Cerebellar nuclear complex (tissue), 1 donor: ENCODE measurements at regions not wholly inside any gene's neighbourhood (a gene's known extent, or its start where the extent isn't known, plus 50 kb on each side); places are given as distances from the start of the nearest gene placed in this dataset.
"Not testable (repeated sequence)": the region's sequence is repeated elsewhere in the genome, so short reads cannot be mapped to it uniquely, and the experiment has no call there.

Source experiments
- DNase-seq, 2 experiments: peaks; one replicate each; lab custom pipeline; 2025; lab: John Stamatoyannopoulos, UW

- no peak for DNase-seq
Measured at GRCh38 chr3:184477940-184478339, 83.6 kb upstream of the EPHB3 start.

GRCh38 chr3:184479426-184480126, 82.0 kb upstream of the EPHB3 start:
- no peak for DNase-seq

GRCh38 chr3:184480831-184481230, 80.8 kb upstream of the EPHB3 start:
- no peak for DNase-seq

- no peak for DNase-seq
Measured at GRCh38 chr3:184481984-184482671, 79.5 kb upstream of the EPHB3 start.

DNA sequence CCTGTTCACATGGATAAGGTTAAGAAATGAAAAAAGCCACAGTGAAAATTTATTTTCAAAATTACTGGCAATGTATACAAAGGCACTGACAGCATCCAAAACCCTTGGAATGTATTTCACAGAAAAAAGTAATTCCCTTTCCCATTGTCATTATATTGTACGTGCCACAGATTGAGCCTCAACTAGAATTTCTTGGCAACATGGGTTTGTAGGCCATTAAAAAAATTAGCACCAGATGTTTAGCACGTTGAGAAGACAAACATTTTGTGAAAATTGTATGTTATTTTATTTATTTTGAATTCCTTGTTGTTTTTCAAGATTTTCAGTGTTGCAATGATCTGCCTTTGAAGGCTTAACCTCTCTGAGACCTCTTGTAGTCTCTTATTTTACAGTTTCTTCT, 76.3 kb upstream of the EPHB3 start:
- DNase-seq = no peak

GRCh38 chr3:184485906-184486305, 75.7 kb upstream of the EPHB3 start:
- DNase-seq = no peak

- DNase-seq = peak in 1 of 2 experiments; percentile 55
Measured at GRCh38 chr3:184486614-184487013, 75.0 kb upstream of the EPHB3 start.

DNA sequence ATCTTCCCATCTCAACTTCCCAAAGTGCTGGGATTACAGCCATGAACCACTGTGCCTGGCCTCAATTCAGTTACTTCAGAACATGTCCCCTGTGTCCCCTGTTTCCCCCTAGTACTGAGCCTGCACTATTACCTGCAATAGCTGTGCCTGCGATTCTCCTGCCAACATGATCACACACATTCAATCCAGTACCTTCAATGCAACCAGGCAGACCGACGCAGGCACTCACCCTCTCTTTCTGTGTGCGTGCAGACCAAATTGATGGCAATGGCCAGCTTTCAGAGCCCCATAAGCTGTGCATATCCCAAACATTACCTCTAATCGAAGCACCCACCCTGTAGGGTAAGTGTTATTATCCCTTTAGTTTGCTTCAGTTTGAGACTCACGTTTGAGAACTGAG, 73.0 kb upstream of the EPHB3 start:
- DNase-seq = no peak

DNA sequence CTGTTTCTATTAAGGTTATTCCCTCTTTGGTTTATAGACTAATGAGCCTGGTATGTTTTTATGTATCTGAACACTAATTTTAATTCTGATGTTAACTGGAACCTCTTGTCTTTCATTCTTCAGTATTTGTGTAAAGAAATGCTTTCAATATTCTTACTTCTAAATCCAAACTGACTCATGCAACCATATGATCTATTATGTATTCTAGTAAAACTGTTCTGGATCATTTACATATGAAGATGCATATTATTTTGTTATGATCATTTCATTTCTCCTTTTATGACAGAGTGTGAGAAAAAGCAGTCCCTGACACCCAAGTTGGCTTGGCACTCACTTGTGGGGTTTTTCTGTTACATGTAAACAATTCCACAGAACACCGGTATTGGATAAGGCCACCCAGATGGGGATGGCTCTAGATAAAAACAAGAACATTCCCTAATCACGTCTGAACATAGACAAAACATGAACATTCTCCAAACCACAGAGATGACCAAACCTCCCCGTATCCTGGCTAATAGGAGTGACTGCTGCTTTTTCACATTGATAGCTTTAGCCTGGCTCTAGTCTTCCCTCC, 72.2 kb upstream of the EPHB3 start:
- no peak for DNase-seq

DNA sequence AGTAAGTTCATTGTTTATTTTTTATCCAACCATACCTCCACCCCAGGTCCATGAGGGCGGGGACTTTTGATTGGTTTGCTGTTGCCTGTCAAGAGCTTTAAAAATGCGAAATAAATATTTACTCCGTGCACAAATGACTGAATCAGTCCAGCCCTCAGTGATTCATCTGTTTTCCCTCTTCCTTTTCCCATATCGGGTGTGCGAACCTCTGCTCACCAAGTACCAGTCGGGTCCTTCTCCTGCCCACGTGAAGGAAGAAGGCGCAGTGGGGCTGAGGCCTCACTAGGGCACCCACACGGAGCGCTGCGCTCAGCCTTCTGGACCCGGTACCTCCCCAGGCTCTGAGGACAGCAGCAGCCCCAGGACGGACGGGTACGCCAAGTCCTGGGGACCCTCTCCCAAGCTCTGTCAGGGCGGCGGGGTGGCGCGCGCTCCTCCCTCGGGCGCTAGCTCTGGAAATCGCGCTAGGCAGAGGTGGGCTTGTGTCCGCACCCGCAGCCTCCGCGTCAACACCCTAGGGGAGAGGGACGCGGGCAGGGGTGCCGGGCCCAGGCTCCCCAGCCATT, 70.5 kb upstream of the EPHB3 start:
- DNase-seq = no peak

GRCh38 chr3:184491867-184492615, 69.5 kb upstream of the EPHB3 start:
- DNase-seq = no peak

- DNase-seq = no peak
Measured at GRCh38 chr3:184496933-184497332, 64.7 kb upstream of the EPHB3 start.

GRCh38 chr3:184497804-184498203, 63.8 kb upstream of the EPHB3 start:
- DNase-seq = no peak

DNA sequence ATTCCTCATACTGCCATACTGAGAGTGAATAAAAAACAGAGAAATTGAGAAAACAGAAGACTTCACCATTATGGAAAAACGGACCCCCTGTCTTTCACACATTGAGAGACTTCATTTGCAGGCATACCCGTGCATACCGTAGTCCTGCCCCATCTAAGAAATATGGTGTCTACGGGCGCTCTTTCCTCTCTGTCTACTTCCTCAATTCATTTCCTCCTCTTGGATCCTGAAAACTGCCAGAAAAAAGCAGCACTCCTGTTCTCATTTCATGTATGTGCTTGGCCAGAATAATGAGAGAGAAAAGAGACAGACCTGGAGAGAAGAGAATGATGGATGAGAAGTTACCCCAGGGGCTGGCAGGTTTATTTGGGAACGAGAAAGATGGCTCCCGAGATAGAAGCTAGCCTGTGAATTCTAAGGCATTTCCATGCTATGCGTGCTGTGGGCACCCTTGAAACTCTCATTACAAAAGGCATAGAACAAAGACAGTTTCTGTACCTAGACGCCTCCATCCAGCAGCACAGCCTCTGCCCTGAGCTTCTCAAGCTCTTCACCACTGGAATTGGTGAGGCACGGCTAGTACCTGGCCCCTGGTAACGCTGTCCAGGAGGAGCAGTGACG, 62.5 kb upstream of the EPHB3 start:
- no peak for DNase-seq

DNA sequence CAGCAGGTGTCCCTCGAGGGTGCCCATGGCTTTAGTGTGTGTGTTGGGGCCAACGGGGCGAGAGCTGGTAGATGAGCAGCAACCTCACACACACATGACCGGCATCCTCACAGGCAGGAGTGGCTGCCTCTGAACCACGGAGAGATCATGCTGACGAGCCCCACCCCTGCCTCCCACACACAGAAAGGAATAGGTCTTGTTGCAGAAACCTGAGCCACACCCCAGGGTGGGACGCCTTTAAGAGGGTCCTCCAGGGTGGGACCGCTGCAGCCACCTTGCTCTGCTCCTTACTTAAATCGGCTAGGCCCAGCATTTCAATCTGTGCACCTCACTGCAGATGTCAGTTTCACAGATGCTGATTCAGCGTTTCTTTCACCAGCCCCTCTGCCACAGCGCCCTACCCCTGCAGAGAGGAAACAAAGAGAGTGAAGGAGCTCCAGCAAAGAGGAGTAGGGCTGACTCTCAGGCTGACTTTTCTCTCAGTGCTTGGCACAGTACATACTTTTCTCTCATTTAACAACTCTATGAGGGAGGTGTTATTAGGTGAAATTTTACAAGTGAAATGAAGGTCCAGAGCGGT, 61.2 kb upstream of the EPHB3 start:
- DNase-seq = no peak

DNA sequence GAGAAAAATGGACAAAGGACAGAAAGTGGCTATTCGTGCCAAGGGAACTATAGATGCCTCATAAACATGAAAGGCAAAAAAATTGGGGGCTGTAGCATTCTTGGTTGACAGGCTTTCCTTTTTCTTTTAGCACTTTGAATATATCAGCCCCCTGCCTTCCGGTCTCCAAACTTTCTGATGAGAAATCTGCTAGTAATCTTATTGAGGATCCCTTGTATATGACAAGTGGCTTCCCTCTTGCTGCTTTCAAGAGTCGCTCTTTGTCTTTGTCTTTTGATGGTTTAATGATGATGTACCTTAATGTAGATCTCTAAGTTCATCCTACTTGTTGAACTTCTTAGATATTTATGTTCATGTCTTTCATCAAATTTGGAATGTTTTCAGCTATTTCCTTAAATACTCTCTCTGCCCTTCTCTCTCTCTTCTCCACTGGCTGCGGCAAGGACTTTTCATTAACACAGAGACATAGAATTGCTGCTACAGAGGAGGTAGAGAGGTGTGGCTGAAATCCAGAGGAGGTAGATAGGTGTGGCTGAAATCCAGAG, 59.4 kb upstream of the EPHB3 start:
- no peak for DNase-seq

DNA sequence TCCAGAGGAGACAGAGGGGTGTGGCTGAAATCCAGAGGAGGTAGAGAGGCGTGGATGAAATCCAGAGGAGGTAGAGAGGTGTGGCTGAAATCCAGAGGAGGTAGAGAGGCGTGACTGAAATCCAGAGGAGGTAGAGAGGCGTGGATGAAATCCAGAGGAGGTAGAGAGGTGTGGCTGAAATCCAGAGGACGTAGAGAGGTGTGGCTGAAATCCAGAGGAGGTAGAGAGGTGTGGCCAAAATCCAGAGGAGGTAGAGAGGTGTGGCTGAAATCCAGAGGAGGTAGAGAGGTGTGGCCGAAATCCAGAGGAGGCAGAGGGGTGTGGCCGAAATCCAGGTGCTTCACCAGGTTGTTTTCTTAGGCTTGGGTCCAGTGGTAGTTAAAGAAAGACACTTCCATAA, 58.7 kb upstream of the EPHB3 start:
- not testable (repeated sequence) for DNase-seq

GRCh38 chr3:184503647-184504046, 57.9 kb upstream of the EPHB3 start:
- DNase-seq = no peak

GRCh38 chr3:184505076-184505878, 56.3 kb upstream of the EPHB3 start:
- no peak for DNase-seq

DNA sequence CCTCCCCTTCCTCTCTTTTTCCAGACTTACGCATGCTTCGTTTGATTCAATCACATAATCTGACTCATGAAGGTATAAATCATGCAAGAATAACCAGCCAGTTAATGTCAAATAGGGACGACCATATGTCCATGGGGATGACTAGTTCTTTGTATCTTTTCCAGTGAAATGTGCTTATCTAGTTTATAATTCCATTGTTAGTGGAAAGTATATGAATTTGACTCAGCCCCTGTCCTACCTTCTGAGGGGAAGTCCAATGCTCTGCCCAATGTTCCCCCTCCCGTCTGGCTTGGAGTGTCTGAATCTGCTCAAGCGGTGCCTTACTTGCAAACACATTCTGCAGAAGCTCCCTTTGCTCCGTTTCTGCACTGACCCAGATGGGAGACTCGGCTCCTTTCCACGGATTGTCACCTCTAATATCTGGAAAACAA, 55.0 kb upstream of the EPHB3 start:
- peak in 1 of 2 experiments; percentile 37 for DNase-seq
